ENCODE measurements at regions not wholly inside any gene's neighbourhood (a gene's known extent, or its start where the extent isn't known, plus 50 kb on each side); places are given as distances from the start of the nearest gene placed in this dataset.
"Not testable (repeated sequence)": the region's sequence is repeated elsewhere in the genome, so short reads cannot be mapped to it uniquely, and the experiment has no call there.

- not testable (repeated sequence) for TF ChIP-seq CTCF (IDR thresholded peaks at IDR 0.05; ENCODE audit: low read depth, low read length); EZH2phosphoT487 (IDR thresholded peaks at IDR 0.05; ENCODE audit: low read depth)
These were observed 832.7 kb upstream of the PRKX start for GRCh38 chrX:4546178-4546577.

Measured in OCI-LY3 (cell line).